ENCODE measurements at regions not wholly inside any gene's neighbourhood (a gene's known extent, or its start where the extent isn't known, plus 50 kb on each side); places are given as distances from the start of the nearest gene placed in this dataset.

DNA sequence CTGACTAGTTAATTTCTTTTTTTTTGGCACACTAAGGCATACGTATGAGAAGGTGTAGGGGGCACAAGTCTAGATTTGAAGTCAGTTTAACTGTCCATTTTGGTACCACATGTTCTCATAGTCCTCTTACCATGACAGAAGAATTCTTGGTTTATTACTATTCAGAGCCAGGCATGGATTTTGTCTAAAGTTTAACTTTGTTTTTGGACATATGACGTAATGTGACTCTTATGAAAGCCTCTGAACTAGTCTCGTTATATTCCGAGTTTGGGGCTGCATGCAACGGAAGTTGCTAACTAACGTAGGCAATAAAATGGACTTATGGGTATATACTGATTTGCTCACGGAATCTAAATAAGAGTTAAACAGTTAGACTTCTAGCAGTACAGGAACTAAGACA lies 62.9 kb downstream of the MSTN start:
- TF ChIP-seq, protein P1, sequence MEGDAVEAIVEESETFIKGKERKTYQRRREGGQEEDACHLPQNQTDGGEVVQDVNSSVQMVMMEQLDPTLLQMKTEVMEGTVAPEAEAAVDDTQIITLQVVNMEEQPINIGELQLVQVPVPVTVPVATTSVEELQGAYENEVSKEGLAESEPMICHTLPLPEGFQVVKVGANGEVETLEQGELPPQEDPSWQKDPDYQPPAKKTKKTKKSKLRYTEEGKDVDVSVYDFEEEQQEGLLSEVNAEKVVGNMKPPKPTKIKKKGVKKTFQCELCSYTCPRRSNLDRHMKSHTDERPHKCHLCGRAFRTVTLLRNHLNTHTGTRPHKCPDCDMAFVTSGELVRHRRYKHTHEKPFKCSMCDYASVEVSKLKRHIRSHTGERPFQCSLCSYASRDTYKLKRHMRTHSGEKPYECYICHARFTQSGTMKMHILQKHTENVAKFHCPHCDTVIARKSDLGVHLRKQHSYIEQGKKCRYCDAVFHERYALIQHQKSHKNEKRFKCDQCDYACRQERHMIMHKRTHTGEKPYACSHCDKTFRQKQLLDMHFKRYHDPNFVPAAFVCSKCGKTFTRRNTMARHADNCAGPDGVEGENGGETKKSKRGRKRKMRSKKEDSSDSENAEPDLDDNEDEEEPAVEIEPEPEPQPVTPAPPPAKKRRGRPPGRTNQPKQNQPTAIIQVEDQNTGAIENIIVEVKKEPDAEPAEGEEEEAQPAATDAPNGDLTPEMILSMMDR (conservative IDR thresholded peaks at IDR 0.05) = no peak
- TF ChIP-seq EZH2 (IDR thresholded peaks at IDR 0.05; ENCODE audit: low read depth) = no peak

Data from PC-9 (cell line).